Right forelimb (tissue), 1 donor: ENCODE measurements at regions not wholly inside any gene's neighbourhood (a gene's known extent, or its start where the extent isn't known, plus 50 kb on each side); places are given as distances from the start of the nearest gene placed in this dataset.
A peak's percentile ranks its signal among the peaks of the same experiment; 100 is the strongest.

Source experiments
- DNase-seq: peaks from one replicate; pipeline ENCODE4 v3.0.0-alpha.2; 2018

DNA sequence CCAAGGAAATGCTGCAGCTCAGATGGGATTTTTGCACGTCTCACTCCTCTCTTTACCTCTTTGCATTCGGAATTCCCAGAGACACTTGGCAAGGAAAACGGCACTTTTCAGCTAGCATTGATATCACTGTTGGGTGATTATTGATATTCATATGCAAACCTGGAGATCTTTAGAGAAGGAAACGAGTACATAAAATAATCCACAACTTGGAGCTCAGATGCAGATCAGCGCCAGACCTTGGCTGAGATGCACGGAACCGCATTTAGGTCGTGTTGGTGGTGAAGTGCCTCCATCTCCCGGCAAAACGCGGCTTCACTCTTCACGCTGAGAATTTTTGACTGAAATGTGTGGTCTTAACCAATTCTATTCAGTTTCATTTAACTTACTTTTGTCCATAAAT is 77.2 kb upstream of the ARHGEF7 start:
- no peak for DNase-seq

- DNase-seq, result no peak
These were observed 78.4 kb upstream of the ARHGEF7 start for GRCh38 chr13:111036665-111037064.

DNA sequence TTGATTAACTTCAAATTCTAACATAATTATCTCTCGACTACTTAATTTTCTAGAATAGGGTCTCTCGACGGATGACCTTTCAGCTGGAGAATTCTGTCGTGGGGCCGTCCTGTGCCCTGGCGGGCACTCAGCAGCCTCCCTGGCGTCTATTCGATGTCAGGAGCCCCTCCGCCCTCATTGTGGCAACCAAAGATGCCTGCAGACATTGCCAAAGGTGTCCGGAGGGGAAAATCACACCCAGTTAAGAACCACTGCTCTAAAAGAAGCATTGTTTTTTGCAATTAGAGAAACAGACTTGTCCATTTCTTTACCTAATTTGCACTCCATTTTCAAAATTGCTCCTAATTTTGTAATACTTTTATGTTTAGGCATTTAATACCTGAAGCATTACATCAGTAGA is 79.2 kb upstream of the ARHGEF7 start:
- no peak for DNase-seq

- no peak for DNase-seq
These were observed 80.3 kb upstream of the ARHGEF7 start for GRCh38 chr13:111034811-111035210.

- DNase-seq, result no peak
These were observed 81.7 kb upstream of the ARHGEF7 start for GRCh38 chr13:111033172-111034130.

- DNase-seq, result no peak
These were observed 83.6 kb upstream of the ARHGEF7 start for GRCh38 chr13:111031531-111031961.

DNA sequence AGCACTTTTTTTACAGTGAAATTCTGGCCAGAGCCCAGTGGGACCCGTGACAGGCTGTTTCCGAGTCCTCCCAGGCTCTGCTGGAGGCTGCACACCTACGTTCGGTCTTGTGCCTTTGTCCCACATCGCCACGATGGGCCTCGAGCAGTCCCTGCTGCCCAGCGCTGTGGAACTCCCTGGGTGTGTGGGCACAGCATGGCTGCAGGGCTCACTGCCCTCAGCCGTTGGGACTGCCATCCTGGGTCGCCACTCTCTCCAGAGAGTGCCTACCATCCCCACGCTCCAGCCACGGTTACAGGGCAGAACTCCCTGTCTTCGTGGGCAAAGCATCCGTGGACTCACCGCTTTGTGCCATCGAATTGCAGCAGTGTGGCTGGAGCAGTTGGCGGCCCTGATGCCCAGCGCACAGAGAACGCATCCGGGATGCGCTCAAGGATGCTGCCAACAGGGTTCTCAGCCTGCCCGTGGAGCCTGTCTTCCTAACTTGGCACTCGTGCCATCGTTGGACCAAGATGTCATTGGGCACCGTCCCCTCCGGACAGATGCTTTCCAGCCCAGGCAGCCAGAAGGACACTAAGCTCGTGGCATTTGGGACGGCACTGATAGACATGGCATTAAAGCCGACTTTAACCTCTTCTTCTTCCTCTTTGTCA is 85.0 kb upstream of the ARHGEF7 start:
- no peak for DNase-seq

DNA sequence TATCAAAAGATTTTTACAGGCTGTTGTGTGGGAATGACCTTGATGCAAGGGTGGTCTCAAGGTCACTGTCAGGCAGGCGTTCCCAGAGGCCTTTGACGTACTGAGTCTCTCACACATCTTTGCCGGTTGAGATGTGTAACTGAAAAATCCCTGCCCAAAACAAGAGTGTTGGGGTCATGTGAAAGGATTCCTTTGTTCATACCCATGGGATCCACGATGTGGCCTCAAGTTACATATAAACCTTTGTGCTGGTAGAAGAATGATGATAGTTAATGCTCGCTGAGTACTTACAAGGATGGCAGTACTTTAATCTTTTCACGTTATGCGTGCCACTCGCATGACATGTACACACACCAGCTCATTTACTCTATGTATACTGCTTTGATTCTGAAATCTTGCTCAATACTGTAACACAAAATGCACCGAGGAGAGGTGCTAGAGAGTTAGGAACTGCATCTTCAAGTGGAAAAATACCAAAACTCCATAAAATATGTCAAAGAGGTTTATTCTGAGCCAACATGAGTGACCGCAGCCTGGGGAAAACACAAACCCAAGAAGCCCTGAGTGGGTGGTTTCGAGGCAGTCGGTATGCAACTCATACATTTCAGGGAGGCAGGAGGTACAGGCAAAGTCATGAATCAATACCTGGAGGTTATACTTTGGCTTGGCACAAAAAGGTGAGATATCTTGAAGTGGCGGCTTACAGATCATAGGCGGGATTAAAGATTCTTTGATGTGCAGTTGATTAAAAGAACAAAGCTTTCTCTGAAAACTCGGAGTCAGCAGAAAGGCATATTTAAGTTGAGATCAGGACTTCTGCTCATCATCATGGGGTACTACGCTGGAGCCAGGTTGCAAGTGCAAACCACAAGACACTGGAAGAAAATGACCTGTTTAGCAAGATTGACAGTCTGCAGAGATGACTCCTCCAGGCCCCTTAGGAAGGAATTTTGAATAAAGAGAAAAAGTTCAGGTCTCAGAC is 87.4 kb upstream of the ARHGEF7 start:
- no peak for DNase-seq

- no peak for DNase-seq
These were observed 89.8 kb upstream of the ARHGEF7 start for GRCh38 chr13:111025310-111025709.

DNA sequence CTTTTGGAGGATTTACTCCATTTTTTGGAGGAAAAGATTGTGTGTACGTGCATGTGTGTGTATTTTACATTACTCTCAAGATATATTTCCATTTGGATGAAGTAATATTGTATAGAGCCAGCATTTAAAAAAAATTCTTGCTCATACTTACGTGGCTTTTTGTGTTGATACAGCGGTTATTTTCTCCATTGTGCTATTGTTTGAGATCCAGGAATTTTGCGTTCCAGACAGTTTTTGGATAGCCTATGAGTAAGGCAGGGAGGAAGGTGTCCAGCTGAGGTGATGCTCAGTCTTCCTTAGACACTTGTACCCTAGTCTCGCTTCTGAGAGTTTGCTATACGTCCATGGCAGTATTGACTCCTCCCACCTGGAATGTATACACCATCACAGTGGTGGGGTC is 92.2 kb upstream of the ARHGEF7 start:
- DNase-seq, result no peak

- DNase-seq, result no peak
These were observed 92.9 kb upstream of the ARHGEF7 start for GRCh38 chr13:111022241-111022640.

DNA sequence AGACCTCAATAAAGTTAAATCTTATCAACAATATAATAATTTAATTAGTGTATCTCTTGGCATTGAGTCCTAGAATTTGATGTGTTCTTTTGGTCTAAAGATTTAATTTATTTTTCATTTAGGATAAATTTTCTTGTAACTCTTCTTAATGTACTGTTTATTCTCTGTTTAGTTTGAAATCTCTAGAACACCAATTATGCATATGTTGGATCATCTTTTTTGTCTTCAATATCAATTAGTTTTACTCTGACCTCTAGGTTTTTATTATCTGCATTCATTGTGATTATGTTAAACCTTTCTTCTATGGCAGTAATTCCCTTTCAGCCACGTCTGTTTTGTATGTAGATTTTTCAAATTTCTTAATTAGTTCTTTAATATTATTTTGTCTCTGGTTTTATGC is 93.8 kb upstream of the ARHGEF7 start:
- DNase-seq, result no peak

GRCh38 chr13:111020546-111020945 is 94.6 kb upstream of the ARHGEF7 start:
- DNase-seq, result no peak

DNA sequence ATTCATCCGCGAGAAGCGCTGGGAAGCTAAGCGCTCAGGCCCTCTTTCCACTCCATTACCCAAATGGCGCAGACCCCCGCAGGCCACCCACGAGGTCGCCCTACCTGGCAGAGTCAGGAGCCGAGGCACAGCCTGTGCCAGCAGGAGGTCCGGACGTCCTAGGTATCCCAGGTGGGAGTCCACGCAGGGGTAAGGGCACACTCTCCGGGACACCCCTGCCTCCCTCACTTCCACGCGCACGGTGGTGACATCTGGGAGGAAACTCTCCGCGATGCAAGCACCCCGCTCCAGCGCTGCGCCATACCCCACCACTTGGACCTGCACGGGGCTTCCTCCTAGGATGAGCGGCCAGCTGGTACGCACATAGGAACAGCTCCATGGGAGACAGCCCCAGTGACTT is 95.1 kb upstream of the ARHGEF7 start:
- no peak for DNase-seq

DNA sequence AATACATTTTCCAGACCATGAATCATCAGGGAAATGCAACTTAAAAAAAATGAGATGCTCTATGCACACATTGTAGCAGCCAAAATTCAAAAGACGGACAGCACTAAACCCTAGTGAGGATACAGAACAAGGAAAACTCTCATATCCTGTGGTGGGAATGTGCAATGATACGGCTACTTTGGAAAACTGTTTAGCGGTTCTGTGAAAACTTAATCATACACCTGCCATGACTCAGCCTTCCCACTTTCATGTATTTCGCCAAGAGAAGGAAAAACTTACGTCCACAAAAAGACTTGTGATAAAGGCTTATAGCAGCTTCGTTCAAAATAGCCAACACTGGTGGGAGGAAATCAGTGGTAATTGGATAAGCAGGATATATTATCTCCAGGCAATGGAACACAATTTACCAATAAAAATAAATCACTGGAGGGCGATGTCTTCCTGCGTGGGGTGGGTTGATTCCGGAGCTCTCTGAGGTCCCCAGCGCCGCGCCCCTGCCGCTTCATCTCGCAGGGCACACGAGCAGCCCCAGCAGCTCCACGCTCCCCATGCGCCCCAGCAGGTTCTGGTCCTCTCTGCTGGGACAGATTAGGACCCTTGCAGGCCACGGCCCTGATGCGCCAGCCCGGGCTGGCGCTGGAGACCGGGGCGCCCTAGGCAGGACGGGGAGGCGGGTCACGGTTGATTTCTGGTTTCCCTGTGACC is 97.2 kb upstream of the ARHGEF7 start:
- DNase-seq, result no peak

- no peak for DNase-seq
These were observed 98.3 kb upstream of the ANKRD10 start for GRCh38 chr13:111013196-111013595.

- DNase-seq, result no peak
These were observed 97.0 kb upstream of the ANKRD10 start for GRCh38 chr13:111011899-111012298.

DNA sequence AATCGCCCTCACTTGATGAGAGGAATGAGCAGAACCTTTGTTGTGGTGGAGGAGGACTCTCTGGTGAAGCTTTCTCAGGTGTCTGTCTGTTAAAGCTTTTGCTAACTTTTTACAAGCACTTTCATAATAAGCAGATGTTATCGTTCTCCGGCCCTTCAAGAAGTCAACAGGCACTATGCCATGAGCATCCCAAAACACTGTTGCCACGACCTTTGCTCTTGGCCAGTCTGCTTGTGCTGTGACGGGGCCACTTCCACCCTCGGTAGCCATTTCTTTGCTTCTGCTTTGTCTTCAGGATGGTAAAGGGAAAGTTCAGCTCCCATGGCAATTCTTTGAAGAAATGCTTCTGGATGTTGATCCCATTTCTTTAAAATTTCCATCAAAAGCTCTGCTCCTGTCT is 93.5 kb upstream of the ANKRD10 start:
- no peak for DNase-seq

GRCh38 chr13:111007209-111007608 is 92.3 kb upstream of the ANKRD10 start:
- DNase-seq, result no peak

DNA sequence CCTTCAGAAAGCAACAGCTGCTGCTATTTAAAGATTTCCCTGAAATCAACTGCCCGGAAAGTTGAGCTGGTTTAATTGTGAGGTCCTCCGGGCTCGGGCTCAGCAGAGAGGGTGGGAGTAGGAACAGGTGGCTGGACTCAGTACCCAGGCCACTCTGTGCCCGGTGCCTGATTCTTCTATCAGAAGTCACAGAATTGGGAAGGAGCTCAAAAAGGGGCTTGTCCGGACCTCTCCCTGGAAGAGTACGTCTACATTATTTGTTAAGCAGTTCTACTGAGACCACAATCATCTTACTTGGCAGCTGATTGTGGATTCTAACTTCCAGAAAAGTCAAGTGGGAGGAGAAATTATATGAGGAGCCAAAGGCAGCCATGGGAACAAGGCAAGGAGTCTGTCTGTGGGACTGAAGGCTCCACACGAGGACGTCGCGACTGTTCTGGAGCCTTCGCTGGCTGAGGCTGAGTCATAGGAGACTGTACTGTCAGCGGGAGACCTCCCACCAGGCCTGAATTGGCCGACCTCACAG is 91.7 kb upstream of the ANKRD10 start:
- DNase-seq, result peak; percentile 82

DNA sequence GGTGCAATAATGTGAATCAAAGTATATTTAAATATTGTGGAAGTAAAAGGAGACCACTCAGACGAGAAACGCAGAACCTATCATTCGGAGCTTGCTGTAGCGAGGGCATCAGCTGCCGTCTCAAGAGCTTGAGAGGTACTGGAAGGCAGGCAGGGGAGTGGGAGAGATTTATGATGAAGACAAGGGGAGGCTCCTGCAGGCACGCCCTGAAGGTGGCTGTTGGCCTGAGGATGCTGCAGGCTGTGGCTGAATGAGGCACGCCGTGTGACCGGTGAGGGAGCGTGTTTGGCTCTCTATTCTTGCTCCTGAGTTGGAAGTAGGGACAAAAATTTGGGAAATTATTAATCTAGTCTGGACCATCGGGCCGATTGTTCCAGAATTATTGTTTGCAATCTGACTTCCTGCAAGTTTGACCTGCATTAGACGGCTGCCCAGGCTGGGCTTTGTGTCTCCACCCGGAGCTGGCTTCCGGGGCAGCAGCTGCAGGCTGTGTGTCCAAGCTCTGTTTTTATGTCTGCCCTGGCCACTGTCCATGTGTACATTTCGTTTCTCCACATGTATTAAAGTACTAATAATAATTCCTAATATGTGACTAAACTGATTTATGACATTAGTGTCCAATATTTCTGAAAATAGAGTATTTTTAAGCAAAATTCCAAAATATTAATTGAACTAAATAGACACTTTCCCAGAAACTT is 91.1 kb upstream of the ANKRD10 start:
- DNase-seq, result peak; percentile 72
